Neural cell (in vitro differentiated cells): ENCODE measurements at regions not wholly inside any gene's neighbourhood (a gene's known extent, or its start where the extent isn't known, plus 50 kb on each side); places are given as distances from the start of the nearest gene placed in this dataset.

Source experiments
- H2AFZ ChIP-seq: fragments of 200-600, 300-800 bp; sonication (generic), shearing (Covaris generic); 2 replicates; pipeline ENCODE4 v1.6.0; 2014; ENCODE audit warnings: low read depth, mild to moderate bottlenecking, antibody characterized with exemption, low read length, moderate library complexity
- H3F3A ChIP-seq: fragments of 200-600 bp; shearing (Covaris generic); 2 replicates; pipeline ENCODE4 v1.6.1; 2016; ENCODE audit warnings: mild to moderate bottlenecking, moderate library complexity, mixed read lengths, antibody characterized with exemption, low read length; ENCODE audit not compliant: insufficient read depth, poor library complexity, severe bottlenecking
- H3K27ac ChIP-seq: fragments of 200-600, 300-800 bp; sonication (generic), shearing (Covaris generic); 2 replicates; pipeline ENCODE4 v1.5.1; 2014; ENCODE audit warnings: mild to moderate bottlenecking, low read length, moderate library complexity
- H3K27me3 ChIP-seq: fragments of 300-800, 200-600 bp; sonication (generic), shearing (Covaris generic); 2 replicates; pipeline ENCODE4 v1.6.0; 2014; ENCODE audit warnings: mild to moderate bottlenecking, low read depth, low read length, moderate library complexity; ENCODE audit not compliant: insufficient read depth
- H3K36me3 ChIP-seq: fragments of 300-800, 200-600 bp; sonication (generic), shearing (Covaris generic); 2 replicates; pipeline ENCODE4 v1.5.1; 2014; ENCODE audit warnings: mild to moderate bottlenecking, antibody characterized with exemption, low read length, moderate library complexity; ENCODE audit not compliant: insufficient read depth
- H3K4me2 ChIP-seq: fragments of 300-800, 200-600 bp; sonication (generic), shearing (Covaris generic); 2 replicates; pipeline ENCODE4 v1.6.0; 2014; ENCODE audit warnings: mild to moderate bottlenecking, low read length
- H3K4me3 ChIP-seq: fragments of 300-800, 200-600 bp; sonication (generic), shearing (Covaris generic); 2 replicates; pipeline ENCODE4 v1.5.1; 2014; ENCODE audit warnings: mild to moderate bottlenecking, low read length, moderate library complexity
- H3K79me2 ChIP-seq: fragments of 200-600 bp; shearing (Covaris generic); replicated peaks from 2 replicates; pipeline ENCODE4 v1.6.0; 2014; ENCODE audit warnings: mild to moderate bottlenecking, low read length, moderate library complexity; ENCODE audit not compliant: insufficient read depth
- H3K9ac ChIP-seq: fragments of 300-800, 200-600 bp; sonication (generic), shearing (Covaris generic); 2 replicates; pipeline ENCODE4 v1.6.1; 2016; ENCODE audit warnings: mild to moderate bottlenecking, low read length, mixed read lengths
- H3K9me2 ChIP-seq: fragments of 200-600 bp; shearing (Covaris generic); 2 replicates; pipeline ENCODE4 v1.6.1; 2016; ENCODE audit warnings: mild to moderate bottlenecking, low read length, mixed read lengths; ENCODE audit not compliant: insufficient read depth
- H3K9me3 ChIP-seq: fragments of 200-600, 300-800 bp; sonication (generic), shearing (Covaris generic); 2 replicates; pipeline ENCODE4 v1.6.1; 2016; ENCODE audit warnings: mild to moderate bottlenecking, mixed run types, low read length, moderate library complexity, mixed read lengths
- H4K20me1 ChIP-seq: fragments of 200-600 bp; shearing (Covaris generic); 2 replicates; pipeline ENCODE4 v1.6.1; 2016; ENCODE audit warnings: mild to moderate bottlenecking, mixed run types; ENCODE audit not compliant: insufficient read depth
- CTCF ChIP-seq: fragments of 450-650 bp; IDR thresholded peaks from 2 replicates; pipeline ENCODE4 v1.5.1; 2014; ENCODE audit warnings: antibody characterized with exemption, mild to moderate bottlenecking, moderate library complexity; ENCODE audit not compliant: poor library complexity, severe bottlenecking
- EP300 ChIP-seq: fragments of 450-650 bp; conservative IDR thresholded peaks from 2 replicates; pipeline ENCODE4 v1.6.1; 2014; ENCODE audit warnings: antibody characterized with exemption, mild to moderate bottlenecking, moderate library complexity; ENCODE audit not compliant: poor library complexity, severe bottlenecking
- EZH2 ChIP-seq: fragments of 200-600, 300-800 bp; shearing (Covaris generic), sonication (generic); IDR thresholded peaks from 2 replicates; pipeline ENCODE4 v1.6.1; 2014; ENCODE audit warnings: antibody characterized with exemption, low read length, borderline replicate concordance, mild to moderate bottlenecking; ENCODE audit not compliant: insufficient read depth, poor library complexity, severe bottlenecking
- MXI1 ChIP-seq: fragments of 450-650 bp; conservative IDR thresholded peaks from 2 replicates; pipeline ENCODE4 v1.6.1; 2014; ENCODE audit warnings: antibody characterized with exemption, mild to moderate bottlenecking; ENCODE audit not compliant: poor library complexity, severe bottlenecking
- POLR2AphosphoS5 ChIP-seq: IDR thresholded peaks from 2 replicates; pipeline ENCODE4 v1.6.1; 2012
- RAD21 ChIP-seq: fragments of 450-650 bp; conservative IDR thresholded peaks from 2 replicates; pipeline ENCODE4 v1.6.1; 2014; ENCODE audit warnings: antibody characterized with exemption, mild to moderate bottlenecking, moderate library complexity
- REST ChIP-seq: IDR thresholded peaks from 2 replicates; pipeline ENCODE4 v1.6.1; 2012; ENCODE audit warnings: borderline replicate concordance
- SMC3 ChIP-seq: fragments of 450-650 bp; conservative IDR thresholded peaks from 2 replicates; pipeline ENCODE4 v1.6.1; 2014; ENCODE audit warnings: antibody characterized with exemption, mild to moderate bottlenecking, moderate library complexity; ENCODE audit not compliant: poor library complexity
- TAF1 ChIP-seq: IDR thresholded peaks from 2 replicates; pipeline ENCODE4 v1.6.1; 2012; ENCODE audit warnings: low read depth

GRCh38 chr2:138105358-138105757 lies 141.1 kb downstream of the HNMT start:
- Histone ChIP-seq H3K27ac (no peak overlapping the region), H3F3A (no peaks in the 10 kb centered on the region), H3K36me3 (no peaks in the 10 kb centered on the region), H3K4me3 (no peak overlapping the region), H3K79me2 (no peaks in the 10 kb centered on the region), H3K27me3 (no peaks in the 10 kb centered on the region), H3K4me2 (no peak overlapping the region), H3K9me2 (no peaks in the 10 kb centered on the region), H2AFZ (no peak overlapping the region), H3K9me3 (no peaks in the 10 kb centered on the region), H4K20me1 (no peaks in the 10 kb centered on the region), H3K9ac (no peak overlapping the region)
- TF ChIP-seq SMC3 (no peak), EZH2 (no peak), EP300 (no peak)

GRCh38 chr2:138106606-138107005 lies 142.3 kb downstream of the HNMT start:
- no peaks in the 10 kb centered on the region for H4K20me1 ChIP-seq
- TF ChIP-seq RAD21 (no peak), REST (no peak), EZH2 (no peak), TAF1 (no peak), EP300 (no peak), SMC3 (no peak), CTCF (no peak), POLR2AphosphoS5 (no peak), MXI1 (no peak)
- no peaks in the 10 kb centered on the region for H3K9me2 ChIP-seq
- no peaks in the 10 kb centered on the region for H3K27me3 ChIP-seq
- H3K79me2 ChIP-seq, result no peaks in the 10 kb centered on the region
- no peaks in the 10 kb centered on the region for H3K9me3 ChIP-seq
- H3K4me3 ChIP-seq, result no peak overlapping the region
- no peak overlapping the region for H3K4me2 ChIP-seq
- no peaks in the 10 kb centered on the region for H3F3A ChIP-seq
- no peaks in the 10 kb centered on the region for H3K36me3 ChIP-seq
- H3K27ac ChIP-seq, result no peak overlapping the region
- H2AFZ ChIP-seq, result no peak overlapping the region
- H3K9ac ChIP-seq, result no peak overlapping the region

- Histone ChIP-seq H3K9me3 (no peaks in the 10 kb centered on the region), H3K27ac (no peak overlapping the region), H3K36me3 (no peaks in the 10 kb centered on the region), H3K27me3 (no peaks in the 10 kb centered on the region), H3K9ac (no peak overlapping the region), H4K20me1 (no peaks in the 10 kb centered on the region), H3K79me2 (no peaks in the 10 kb centered on the region), H3K4me2 (no peak overlapping the region), H3K9me2 (no peaks in the 10 kb centered on the region), H3K4me3 (no peak overlapping the region), H2AFZ (no peak overlapping the region), H3F3A (no peaks in the 10 kb centered on the region)
- TF ChIP-seq RAD21 (no peak), POLR2AphosphoS5 (no peak), SMC3 (no peak), EP300 (no peak), MXI1 (no peak), CTCF (no peak), EZH2 (no peak), REST (no peak), TAF1 (no peak)
Observed at GRCh38 chr2:138107288-138107687, 143.0 kb downstream of the HNMT start.
